LHCN-M2 (cell line): ENCODE measurements at regions not wholly inside any gene's neighbourhood (a gene's known extent, or its start where the extent isn't known, plus 50 kb on each side); places are given as distances from the start of the nearest gene placed in this dataset.

ENCODE experiments used
- DNase-seq: peaks from one replicate; pipeline ENCODE4 v3.0.0-alpha.2; 2012; ENCODE audit warnings: low read depth

DNA sequence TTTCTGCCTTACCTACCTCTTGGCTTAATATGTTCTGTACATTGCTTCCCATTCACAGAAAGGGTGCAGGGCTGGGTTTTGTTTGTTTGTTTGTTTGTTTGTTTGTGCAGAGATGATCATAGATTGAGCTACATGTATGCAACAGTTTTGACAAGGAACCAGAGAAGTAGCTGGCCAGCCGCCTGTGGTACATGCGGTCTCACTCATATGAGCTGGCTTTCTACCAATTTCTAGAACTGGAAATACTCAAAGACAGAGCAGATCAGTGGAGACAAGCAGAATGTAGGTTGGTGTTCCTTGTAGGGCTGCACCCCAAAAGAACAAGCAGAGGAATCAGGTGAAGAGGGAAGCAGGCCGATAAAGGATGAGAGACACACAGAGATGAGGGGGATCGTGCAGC lies 502.7 kb downstream of the SOX2 start:
- DNase-seq: no peak

GRCh38 chr3:182215881-182216280 lies 504.2 kb downstream of the SOX2 start:
- DNase-seq: no peak

- DNase-seq: no peak
Measured at GRCh38 chr3:182216311-182216970, 504.7 kb downstream of the SOX2 start.

- no peak for DNase-seq
Measured at GRCh38 chr3:182220013-182220412, 508.3 kb downstream of the SOX2 start.

GRCh38 chr3:182220471-182220870 lies 508.7 kb downstream of the SOX2 start:
- no peak for DNase-seq

DNA sequence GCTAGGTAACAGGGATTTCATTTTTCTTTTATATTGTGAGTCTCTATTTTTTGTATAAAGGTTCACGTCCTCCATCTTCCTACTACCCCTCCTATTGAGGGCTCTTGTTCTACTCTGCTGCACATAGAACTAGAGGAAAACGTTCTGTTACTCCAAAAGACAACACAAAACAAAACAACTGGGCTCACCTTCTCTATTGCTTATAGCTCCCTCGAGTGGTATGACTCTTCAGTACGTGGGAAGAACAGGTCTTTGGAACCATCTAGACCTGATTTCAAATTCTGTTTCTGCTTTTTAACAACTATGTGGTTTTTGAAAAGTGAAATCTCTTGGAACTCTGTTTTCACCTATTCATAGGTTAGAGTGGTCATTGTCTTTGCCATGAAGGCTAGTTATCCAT lies 515.3 kb downstream of the SOX2 start:
- DNase-seq: no peak

DNA sequence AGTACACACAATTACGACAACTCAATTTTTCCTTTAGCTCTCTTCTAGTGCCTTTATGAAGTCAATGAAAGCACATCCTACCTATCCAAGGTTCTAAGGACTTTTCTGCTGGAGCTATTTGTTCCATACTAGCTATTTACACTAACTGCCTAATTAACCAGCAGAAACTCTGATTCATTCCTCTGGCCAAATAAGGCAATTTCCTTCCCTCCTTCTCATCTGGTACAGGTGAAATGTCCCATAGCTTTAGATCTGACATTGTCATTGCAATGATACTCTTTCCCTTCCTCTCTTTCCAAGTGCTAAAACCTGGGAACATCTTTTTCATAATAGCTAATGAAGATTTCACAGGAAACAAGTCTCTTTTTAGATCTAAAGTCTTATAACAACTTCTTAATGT lies 521.7 kb downstream of the SOX2 start:
- no peak for DNase-seq

- no peak for DNase-seq
Measured at GRCh38 chr3:182233957-182234356, 522.2 kb downstream of the SOX2 start.

DNA sequence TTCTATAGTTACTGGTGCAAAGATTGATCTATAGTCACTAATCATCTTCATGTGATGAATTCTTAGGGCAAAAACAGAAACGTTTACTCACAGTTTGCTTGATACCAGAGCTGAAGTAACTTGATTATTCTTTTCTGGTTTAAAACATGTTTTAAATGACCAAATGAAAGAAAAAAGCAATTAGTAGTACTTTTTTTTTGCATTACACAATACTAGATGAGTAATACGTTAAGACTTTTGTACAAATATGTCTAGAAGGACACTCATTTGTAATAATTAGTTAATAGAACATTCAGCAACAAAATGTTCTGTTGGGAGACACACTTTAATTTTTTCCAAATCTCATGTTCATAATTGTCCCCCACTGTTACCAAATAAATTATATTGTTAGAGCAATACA lies 523.2 kb downstream of the SOX2 start:
- no peak for DNase-seq

DNA sequence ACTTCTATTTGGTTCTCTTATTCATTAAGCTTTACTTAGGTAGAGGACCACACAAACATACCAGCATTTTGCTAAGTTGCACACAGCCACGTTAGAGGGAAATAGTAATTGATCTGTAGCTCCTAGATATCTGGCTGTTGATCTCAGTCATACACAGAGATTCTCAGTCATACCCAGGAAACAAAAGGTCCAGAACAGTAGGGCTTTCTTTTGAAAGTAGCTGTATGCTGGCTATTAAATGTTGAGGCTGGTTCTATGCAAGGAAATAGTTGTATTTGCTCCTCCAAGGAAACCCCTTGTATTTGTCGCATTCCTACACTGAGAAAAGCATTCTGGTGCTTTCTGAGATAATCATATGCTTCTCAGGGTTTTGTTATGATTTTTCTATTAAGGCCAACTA lies 523.8 kb downstream of the SOX2 start:
- DNase-seq: no peak

GRCh38 chr3:182238126-182238525 lies 526.4 kb downstream of the SOX2 start:
- peak; percentile 8 for DNase-seq

DNA sequence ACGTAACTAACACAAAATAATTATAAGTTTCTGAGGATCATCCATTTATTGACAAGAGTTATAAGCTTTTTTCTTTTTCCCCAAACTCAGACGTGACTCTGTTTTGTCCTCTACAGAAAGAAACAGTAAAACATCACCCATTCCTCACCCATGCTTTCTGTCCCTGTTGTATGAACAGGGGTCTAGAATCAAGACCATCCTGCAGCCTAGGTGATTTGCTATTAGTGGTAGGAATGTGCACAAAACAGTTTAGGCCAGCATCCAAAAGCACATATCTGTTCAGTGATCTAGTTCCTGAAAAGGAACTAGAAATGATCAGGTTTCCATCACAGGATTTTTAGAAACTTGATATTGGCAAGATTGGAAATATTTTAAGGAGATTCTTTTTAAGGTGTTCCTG lies 527.6 kb downstream of the SOX2 start:
- no peak for DNase-seq

DNA sequence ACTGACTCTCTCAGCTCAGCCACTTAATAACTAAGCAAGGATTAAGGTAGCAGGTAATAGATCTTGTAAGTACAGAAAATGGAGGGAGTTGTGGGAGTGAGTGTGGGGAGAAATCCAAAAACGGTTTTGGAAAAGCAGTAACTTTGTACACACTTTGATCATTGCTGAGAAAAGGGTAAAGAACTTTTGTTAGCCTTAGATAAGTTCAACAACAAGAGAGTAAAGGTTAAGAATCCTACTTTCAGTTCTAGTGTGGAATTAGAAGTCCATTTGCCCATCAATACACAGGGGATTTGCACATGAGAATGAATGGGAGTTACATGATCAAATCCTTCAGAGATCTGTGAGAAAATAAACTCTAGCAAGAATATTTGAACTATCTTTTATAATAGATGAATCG lies 528.7 kb downstream of the SOX2 start:
- DNase-seq: no peak

DNA sequence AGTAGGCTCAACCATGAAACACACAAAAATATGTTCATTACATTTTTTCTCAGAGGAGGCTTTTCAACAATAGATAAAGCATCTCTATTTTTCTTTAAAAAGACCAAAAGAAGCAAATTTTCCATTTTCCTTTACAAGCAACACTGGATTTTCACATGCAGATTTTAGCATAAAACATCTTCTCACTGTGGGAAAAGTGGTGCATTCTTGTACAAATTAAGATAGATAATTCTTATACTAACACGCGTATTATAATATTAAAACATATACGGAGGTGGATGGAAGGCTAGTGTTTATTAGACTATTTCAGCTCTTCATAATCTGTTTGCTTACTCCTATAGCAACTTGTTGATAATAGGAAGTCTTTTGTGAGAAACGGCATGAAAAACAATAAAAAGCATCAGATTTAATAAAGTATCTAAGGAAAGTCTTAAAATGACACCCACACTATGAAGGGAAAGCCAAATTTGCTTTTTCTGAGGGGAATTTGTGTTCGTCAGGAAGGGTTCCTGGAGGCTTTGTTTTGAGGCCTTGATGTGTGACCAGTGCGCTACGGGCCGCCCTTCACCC lies 529.6 kb downstream of the SOX2 start:
- DNase-seq: no peak

DNA sequence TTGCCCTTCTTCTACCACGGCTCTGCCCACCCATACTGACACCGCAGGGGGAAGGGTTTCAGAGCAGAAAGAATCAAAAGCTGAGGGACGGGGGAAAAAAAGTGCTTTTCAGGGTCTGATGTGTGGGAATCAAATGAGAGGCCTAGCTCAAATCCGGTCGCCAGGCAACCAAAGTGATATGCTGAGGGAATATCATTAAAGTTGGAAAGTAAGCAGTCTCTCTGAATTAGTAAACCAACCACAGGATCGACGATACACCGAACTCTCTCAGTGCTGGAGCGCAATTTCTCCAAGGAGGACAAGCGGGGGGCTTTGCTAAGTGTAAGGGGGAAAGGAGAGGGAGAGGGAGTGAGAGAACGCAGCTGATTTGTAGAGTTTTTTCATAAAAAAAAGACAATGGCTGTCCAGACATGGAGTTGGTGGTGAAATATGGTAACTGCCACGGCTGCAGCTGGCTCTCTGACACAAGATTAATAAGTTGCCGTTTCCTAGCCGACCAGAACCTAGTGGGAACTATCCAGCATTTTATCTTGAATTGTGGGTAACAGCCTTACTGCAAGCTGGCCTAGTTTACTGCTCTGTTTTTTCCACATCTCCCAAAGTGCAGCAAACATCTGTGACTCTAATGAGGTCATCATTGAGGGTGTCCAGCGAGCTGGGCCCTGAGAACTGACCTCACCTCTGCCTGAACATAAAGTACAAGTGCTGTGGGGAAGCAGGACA lies 530.2 kb downstream of the SOX2 start:
- peak; percentile 65 for DNase-seq

DNA sequence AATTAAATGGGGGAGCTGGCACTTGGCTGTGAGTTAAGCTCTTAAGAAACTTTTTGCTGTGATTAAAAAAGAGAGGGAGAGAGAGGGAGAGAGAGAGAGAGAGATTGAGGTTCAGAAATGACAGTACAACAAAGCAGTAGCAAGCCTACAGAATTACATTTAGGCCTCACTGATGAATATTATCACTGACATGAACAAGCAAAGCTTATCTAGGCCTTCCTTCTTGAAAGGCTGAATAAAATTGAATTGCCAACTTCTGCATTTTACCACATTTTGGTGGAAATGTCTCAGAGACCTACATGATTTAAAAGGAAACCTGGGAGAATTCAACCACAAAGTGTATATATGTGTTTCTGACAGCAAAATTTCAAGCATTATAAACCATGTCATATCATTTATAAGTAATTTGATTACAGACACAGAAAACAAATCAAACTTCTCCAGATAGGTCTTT lies 530.8 kb downstream of the SOX2 start:
- no peak for DNase-seq

DNA sequence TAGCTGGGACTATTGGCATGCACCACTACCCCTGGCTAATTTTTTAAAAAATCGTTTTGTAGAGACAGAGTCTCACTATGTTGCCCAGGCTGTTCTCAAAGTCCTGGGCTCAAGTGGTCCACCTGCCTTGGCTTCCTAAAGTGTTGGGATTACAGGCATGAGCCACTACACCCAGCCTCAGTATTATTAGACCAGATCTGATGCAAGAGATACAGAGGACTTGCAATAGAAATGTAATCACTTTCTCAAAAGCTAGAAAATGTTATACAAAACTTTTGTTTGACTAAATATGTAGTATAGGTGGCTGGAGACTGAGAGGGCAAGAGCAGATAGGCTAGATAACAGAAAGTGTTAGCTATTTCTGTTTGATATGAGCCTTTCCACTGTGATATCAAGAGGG lies 531.9 kb downstream of the SOX2 start:
- no peak for DNase-seq

DNA sequence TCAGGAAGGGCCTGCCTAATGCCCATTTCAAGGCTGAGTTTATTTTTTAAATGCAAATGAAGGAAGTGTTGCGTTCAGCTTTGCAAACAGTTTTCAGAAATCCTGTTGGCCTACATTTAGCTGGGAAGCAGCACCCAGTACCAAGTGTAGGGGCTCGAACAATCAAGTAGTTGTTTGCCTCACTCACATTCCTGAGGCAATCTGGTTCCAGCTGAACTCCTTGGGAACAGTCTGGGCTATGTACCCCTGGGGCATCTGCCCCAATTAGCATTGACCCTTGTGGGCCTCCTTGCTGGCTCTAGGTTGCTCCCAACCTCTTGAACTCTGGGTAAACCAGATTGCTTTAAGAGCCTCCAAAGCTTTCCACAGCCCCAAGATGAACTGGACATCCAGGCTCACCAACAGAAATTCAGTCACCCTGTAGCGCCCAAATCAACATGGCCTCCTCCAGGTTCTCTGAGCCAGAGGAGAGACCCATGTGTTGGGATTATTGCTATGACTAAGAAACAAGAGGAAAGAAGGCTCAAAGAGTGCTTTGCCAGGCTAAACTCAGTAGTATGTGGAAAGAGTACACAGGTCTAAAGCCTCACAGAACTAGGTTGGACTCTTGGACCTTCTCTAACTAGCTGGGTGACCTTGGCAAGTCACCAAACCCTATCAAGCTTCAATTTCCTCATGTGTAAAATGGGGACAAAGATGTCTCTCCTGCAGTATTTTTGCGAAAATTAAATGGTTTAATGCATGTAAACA lies 532.7 kb downstream of the SOX2 start:
- no peak for DNase-seq

- no peak for DNase-seq
Measured at GRCh38 chr3:182245059-182245458, 533.3 kb downstream of the SOX2 start.

DNA sequence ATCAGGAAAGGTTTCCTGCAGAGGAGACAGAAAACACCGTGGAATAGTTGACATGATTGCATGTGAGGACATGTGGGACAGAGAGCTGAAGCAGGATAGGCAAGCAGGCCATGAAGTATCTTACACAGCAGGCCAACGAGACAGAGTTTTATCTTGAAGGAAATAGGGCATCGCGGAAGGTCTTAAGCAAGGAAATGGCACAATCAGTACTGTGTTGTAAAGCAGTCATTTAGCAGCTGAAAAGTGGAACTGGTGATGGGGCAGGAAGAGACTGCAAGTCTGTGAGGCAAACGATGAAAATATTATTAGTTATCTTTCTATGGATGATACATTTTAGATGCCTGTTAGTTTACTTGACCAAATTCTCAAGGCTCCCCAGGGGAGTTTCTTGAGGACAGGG lies 535.1 kb downstream of the SOX2 start:
- no peak for DNase-seq

DNA sequence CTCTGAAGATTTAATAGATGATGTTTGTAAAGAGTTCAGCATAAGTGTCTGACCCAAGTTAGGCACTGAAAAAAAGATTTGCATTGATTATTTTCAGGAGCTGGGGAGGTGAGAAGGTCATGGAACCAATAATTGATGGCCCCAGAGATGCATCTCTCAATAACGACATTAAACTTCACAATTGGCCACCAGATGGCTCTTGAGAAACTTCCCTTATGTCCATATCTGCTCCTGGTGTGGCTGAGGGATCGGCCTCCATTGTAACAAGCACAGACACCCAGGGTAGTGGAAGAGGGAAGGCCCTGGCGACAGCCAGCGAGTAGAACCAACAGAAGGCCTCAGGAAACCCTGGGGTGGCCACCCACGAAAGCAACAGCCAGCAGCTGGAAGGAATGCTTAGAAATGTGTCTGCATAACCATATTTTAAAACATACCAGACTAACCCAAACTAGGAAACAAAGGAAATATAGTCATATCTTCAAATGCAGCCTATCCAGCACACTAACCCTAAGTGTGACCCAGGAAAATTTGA lies 536.7 kb downstream of the SOX2 start:
- peak; percentile 22 for DNase-seq

- peak; percentile 17 for DNase-seq
Measured at GRCh38 chr3:182252802-182253201, 540.5 kb upstream of the ATP11B start.
